ENCODE measurements at regions not wholly inside any gene's neighbourhood (a gene's known extent, or its start where the extent isn't known, plus 50 kb on each side); places are given as distances from the start of the nearest gene placed in this dataset.

DNA sequence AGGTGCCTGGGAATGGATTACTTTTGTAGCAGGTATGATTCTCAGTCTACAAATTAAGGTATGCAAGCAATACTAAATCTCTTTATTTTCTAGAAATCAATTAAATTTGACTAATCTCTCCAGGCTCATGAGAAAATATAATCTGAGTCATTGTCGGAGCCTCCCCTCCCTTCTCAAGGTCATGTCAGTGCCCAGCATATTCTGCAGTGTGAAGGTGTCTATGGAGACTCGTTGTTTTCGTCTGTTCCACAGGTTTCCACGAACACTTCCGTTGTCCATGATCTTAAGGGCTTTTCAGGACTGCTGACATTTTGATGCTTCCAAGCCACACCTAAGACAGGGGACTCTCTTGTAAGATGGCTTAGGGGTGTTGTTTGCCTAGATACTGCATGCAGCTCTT, 56.6 kb upstream of the SCOC start:
- Histone ChIP-seq H3K4me1 (ENCODE audit: control insufficient read depth, insufficient read depth, low read length) (no peaks in the 10 kb centered on the region), H3K27ac (ENCODE audit: low read length) (no peak overlapping the region), H3K9me3 (replicated peaks; ENCODE audit: control insufficient read depth, low read depth, low read length) (peaks cover 1% of the 10 kb centered on the region), H3K4me3 (ENCODE audit: low read length) (no peak overlapping the region), H3K27me3 (ENCODE audit: control insufficient read depth, insufficient read depth, low read length) (no peaks in the 10 kb centered on the region), H3K36me3 (ENCODE audit: control insufficient read depth, insufficient read depth, low read length) (no peaks in the 10 kb centered on the region)
- DNase-seq = no peak
- no CpG with 5 or more reads among the region's 5 CpGs for WGBS (ENCODE audit: insufficient coverage)

DNA sequence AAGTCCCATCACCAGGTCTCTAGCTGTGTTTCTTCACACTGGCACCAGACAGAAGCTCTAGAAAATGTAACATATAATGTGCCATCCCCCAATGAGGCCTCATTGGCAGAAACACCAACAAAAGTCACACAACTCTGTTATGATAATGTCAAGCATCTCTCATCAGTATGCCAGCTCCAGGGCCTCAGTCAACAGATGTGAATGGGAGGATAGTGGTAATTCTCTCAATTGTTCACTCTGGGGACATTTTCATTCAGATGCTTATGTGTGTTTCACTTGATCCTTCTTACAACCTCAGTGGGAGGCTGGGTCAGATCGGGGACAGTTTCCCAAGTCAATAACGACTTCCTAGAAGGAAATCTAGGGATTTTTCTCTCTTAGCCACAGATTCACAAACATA, 57.5 kb upstream of the SCOC start:
- no CpG with 5 or more reads among the region's 2 CpGs for WGBS (ENCODE audit: insufficient coverage)
- Histone ChIP-seq H3K36me3 (ENCODE audit: control insufficient read depth, insufficient read depth, low read length) (no peaks in the 10 kb centered on the region), H3K9me3 (replicated peaks; ENCODE audit: control insufficient read depth, low read depth, low read length) (no peaks in the 10 kb centered on the region), H3K27ac (ENCODE audit: low read length) (no peak overlapping the region), H3K4me1 (ENCODE audit: control insufficient read depth, insufficient read depth, low read length) (no peaks in the 10 kb centered on the region), H3K27me3 (ENCODE audit: control insufficient read depth, insufficient read depth, low read length) (no peaks in the 10 kb centered on the region), H3K4me3 (ENCODE audit: low read length) (no peak overlapping the region)
- no peak for DNase-seq

DNA sequence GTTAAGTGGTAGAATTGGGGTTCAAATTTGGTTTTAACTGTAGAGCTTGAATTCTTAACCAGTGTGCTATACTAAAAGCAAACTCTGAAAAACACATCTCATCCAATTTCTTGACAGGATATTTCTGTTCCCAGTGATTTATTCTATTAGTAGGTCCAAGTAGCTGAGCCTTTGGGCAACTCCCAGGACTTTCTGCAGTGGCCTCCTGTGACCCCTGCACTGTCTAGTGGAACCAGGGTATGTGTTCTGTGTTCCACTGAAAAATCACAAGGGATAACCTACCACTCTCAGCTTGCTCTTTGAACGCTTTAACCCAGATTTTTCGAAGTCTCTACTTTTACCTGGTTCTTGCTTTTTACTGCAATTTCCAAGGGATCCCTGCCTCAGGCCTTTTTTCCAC, 58.0 kb upstream of the SCOC start:
- no CpG with 5 or more reads among the region's 2 CpGs for WGBS (ENCODE audit: insufficient coverage)
- no peaks in the 10 kb centered on the region for H3K9me3 ChIP-seq (replicated peaks; ENCODE audit: control insufficient read depth, low read depth, low read length)
- DNase-seq = no peak
- no peaks in the 10 kb centered on the region for H3K36me3 ChIP-seq (ENCODE audit: control insufficient read depth, insufficient read depth, low read length)
- no peaks in the 10 kb centered on the region for H3K27me3 ChIP-seq (ENCODE audit: control insufficient read depth, insufficient read depth, low read length)
- no peak overlapping the region for H3K27ac ChIP-seq (ENCODE audit: low read length)
- H3K4me1 ChIP-seq (ENCODE audit: control insufficient read depth, insufficient read depth, low read length) = no peaks in the 10 kb centered on the region
- H3K4me3 ChIP-seq (ENCODE audit: low read length) = no peak overlapping the region

DNA sequence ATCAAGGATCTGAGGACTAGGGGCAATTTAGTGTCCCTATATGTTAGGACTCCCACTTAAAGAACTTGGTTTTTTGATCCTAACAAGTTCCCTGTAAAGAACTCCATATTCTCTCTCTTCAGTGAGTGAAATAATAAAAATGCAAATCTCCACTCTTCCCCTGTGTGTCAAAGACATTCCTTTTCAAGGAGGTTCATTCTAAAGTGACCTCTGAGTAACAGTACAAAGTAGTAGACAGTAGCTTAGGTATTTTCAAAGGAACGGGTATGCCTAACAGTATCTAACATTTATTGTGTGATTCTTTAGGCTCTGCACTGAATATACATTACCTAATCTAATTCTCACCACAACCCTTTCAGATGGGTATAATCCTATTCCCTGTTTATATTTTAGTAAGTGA, 58.4 kb upstream of the SCOC start:
- H3K4me3 ChIP-seq (ENCODE audit: low read length) = no peak overlapping the region

DNA sequence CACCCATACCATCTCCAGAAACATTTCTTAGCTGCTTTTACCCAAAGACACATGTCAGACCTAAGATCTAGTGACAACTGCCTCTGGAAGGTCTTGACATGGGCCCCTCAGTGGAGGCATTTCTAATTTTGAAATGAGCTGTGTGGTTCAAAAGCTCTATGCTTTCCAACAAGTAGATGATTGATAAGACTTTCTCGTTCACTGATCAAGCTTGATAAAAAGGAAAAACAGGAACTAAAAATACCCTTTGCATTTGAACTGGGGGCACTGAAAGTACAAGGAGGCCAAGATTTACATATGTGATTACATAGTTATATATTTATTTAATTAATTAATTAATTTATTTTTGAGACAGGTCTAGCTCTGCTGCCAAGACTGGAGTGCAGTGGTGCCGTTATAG, 61.3 kb upstream of the SCOC start:
- no peak overlapping the region for H3K27ac ChIP-seq (ENCODE audit: low read length)
- no peaks in the 10 kb centered on the region for H3K9me3 ChIP-seq (replicated peaks; ENCODE audit: control insufficient read depth, low read depth, low read length)
- WGBS (ENCODE audit: insufficient coverage) = no CpG with 5 or more reads among the region's 2 CpGs
- no peak for DNase-seq
- no peak overlapping the region for H3K4me3 ChIP-seq (ENCODE audit: low read length)
- no peaks in the 10 kb centered on the region for H3K36me3 ChIP-seq (ENCODE audit: control insufficient read depth, insufficient read depth, low read length)
- H3K4me1 ChIP-seq (ENCODE audit: control insufficient read depth, insufficient read depth, low read length) = peaks cover 8% of the 10 kb centered on the region
- H3K27me3 ChIP-seq (ENCODE audit: control insufficient read depth, insufficient read depth, low read length) = no peaks in the 10 kb centered on the region

More for the DNA sequence above, 58.4 kb upstream of the SCOC start:
- H3K27ac ChIP-seq (ENCODE audit: low read length) = no peak overlapping the region
- no peaks in the 10 kb centered on the region for H3K36me3 ChIP-seq (ENCODE audit: control insufficient read depth, insufficient read depth, low read length)
- DNase-seq = no peak
- no peaks in the 10 kb centered on the region for H3K27me3 ChIP-seq (ENCODE audit: control insufficient read depth, insufficient read depth, low read length)
- H3K4me1 ChIP-seq (ENCODE audit: control insufficient read depth, insufficient read depth, low read length) = no peaks in the 10 kb centered on the region
- no peaks in the 10 kb centered on the region for H3K9me3 ChIP-seq (replicated peaks; ENCODE audit: control insufficient read depth, low read depth, low read length)
- WGBS (ENCODE audit: insufficient coverage) = no CpG with 5 or more reads among the region's 1 CpG

DNA sequence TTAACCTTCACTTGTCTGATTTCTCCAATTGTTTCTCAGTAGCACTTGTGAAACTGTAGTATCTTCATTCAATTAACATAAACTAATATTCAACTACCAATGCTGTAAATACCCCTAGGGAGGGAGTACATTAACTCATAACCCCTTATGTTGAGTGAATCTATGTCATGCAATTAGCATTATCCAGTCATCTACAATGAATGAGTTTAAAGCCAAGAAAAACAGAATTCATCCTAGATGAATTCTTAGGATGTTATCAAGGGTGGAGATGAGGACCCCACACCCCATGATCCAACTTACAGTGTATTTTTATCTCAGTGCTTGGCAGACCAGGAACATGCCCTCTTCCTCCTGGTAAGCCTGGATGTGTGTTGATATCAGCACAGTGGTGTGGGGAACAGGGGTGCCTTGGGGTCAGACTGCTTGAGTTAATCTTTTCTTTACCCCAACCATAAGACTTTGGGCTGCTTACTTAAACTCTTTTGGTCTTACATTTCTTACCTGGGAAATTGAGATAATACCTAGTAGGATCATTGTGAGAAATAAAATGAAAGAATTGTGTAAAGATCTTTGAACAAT, 62.1 kb upstream of the SCOC start:
- no peaks in the 10 kb centered on the region for H3K9me3 ChIP-seq (replicated peaks; ENCODE audit: control insufficient read depth, low read depth, low read length)
- H3K4me3 ChIP-seq (ENCODE audit: low read length) = no peak overlapping the region
- no peak overlapping the region for H3K27ac ChIP-seq (ENCODE audit: low read length)
- H3K36me3 ChIP-seq (ENCODE audit: control insufficient read depth, insufficient read depth, low read length) = no peaks in the 10 kb centered on the region
- H3K4me1 ChIP-seq (ENCODE audit: control insufficient read depth, insufficient read depth, low read length) = peaks cover 8% of the 10 kb centered on the region
- no peaks in the 10 kb centered on the region for H3K27me3 ChIP-seq (ENCODE audit: control insufficient read depth, insufficient read depth, low read length)
- no peak for DNase-seq

DNA sequence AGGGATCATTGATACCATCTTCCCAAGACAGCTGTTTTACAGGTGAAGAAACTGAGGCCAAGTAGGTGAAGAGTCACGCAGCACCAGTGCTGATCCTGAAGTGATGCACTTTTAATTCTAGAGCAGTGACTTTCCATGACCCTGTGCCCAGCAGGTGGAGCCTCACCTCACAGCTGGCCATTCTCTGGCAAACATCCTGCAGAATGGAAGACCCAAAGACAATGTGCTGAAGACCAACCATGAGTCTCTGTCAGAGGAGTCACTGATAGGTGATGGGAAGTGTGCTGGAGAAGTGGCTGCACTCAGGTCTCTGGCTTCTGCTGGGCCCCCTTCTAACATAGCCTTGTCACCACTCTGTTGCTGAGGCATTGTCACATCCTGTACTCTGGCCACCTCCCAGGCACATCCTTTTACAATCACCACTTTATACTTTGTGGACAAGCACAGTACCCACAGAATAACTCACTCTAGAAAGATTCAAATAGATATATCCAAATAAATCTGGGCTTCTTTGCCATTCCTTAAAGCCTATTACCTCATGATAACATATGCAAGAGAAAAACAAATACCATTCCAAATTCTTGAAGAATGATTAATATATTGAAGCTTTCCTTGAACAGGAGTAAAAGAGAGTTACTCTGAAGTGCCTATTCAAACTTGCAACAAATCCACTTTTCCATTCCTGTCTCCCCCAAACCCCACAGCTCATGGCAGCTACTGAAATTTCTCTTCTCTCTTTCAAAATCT, 64.1 kb upstream of the SCOC start:
- no peaks in the 10 kb centered on the region for H3K27me3 ChIP-seq (ENCODE audit: control insufficient read depth, insufficient read depth, low read length)
- H3K9me3 ChIP-seq (replicated peaks; ENCODE audit: control insufficient read depth, low read depth, low read length) = no peaks in the 10 kb centered on the region
- peaks cover 8% of the 10 kb centered on the region for H3K4me1 ChIP-seq (ENCODE audit: control insufficient read depth, insufficient read depth, low read length)
- H3K27ac ChIP-seq (ENCODE audit: low read length) = no peak overlapping the region
- no CpG with 5 or more reads among the region's 1 CpG for WGBS (ENCODE audit: insufficient coverage)
- no peaks in the 10 kb centered on the region for H3K36me3 ChIP-seq (ENCODE audit: control insufficient read depth, insufficient read depth, low read length)
- H3K4me3 ChIP-seq (ENCODE audit: low read length) = no peak overlapping the region
- DNase-seq = no peak

DNA sequence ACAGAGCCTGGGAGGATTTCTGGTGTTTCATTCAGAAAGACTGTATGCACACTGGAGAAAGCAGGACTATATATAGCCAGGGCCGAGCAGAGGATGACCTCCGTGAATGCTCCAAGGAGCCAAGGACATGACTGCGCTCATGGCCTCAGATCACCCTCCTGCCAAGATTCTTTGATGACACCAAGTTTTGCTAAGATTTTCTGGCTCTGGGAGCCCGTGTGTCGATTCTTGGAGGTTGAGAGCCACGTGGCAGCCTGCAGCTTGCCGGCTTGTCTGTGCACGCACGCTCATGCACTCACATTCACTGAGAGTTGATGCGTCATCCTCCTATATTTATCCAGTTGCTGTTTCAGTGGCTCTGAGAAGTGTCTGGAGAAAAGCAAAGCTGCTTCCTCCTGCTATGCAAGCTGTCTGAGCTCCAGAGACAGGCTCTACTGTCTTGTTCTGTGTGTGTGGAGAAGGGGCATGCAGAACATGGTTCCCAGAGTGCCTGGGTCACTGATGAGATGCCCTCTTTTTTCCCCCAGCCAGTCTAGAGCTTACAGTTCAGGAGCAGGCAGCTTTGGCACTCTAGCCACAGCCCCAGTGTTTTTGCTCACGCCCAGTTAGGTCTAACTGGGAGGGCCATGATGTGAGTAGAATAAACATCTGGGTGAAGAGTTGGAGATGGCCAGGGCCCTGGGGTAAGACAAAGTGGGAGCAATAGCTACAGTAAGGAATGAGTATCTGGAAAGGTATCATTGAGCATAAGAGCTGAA, 64.9 kb upstream of the SCOC start:
- no peak overlapping the region for H3K4me3 ChIP-seq (ENCODE audit: low read length)
- no peaks in the 10 kb centered on the region for H3K36me3 ChIP-seq (ENCODE audit: control insufficient read depth, insufficient read depth, low read length)
- no peaks in the 10 kb centered on the region for H3K9me3 ChIP-seq (replicated peaks; ENCODE audit: control insufficient read depth, low read depth, low read length)
- no peaks in the 10 kb centered on the region for H3K27me3 ChIP-seq (ENCODE audit: control insufficient read depth, insufficient read depth, low read length)
- DNase-seq = peak; percentile 89
- peaks cover 8% of the 10 kb centered on the region for H3K4me1 ChIP-seq (ENCODE audit: control insufficient read depth, insufficient read depth, low read length)
- H3K27ac ChIP-seq (ENCODE audit: low read length) = peak overlapping the region; percentile 68
- 57% methylated on average over 10 of the region's 11 CpGs for WGBS (ENCODE audit: insufficient coverage)

DNA sequence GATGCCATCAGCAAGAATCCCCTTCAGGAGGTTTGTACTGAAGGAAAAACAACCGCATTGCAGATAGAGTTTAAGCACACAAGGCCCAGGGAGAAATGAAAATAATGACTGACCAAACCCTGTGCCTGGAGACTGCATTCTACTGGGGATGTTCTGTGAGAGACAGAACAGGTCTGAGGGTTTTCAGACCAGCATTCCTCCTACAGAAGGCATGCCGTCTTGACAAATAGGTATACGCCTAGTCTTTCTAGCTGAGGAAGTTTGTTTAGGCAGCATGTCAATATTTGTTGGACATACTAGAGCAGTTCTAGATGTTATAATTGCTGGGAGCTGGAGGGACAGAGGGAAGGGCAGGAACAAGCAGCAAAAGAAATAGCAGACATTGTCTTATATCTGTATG, 68.4 kb upstream of the SCOC start:
- no peaks in the 10 kb centered on the region for H3K9me3 ChIP-seq (replicated peaks; ENCODE audit: control insufficient read depth, low read depth, low read length)
- no peak for DNase-seq
- H3K4me3 ChIP-seq (ENCODE audit: low read length) = no peak overlapping the region
- no CpG with 5 or more reads among the region's 3 CpGs for WGBS (ENCODE audit: insufficient coverage)
- H3K27me3 ChIP-seq (ENCODE audit: control insufficient read depth, insufficient read depth, low read length) = no peaks in the 10 kb centered on the region
- no peak overlapping the region for H3K27ac ChIP-seq (ENCODE audit: low read length)
- peaks cover 8% of the 10 kb centered on the region for H3K4me1 ChIP-seq (ENCODE audit: control insufficient read depth, insufficient read depth, low read length)
- no peaks in the 10 kb centered on the region for H3K36me3 ChIP-seq (ENCODE audit: control insufficient read depth, insufficient read depth, low read length)

DNA sequence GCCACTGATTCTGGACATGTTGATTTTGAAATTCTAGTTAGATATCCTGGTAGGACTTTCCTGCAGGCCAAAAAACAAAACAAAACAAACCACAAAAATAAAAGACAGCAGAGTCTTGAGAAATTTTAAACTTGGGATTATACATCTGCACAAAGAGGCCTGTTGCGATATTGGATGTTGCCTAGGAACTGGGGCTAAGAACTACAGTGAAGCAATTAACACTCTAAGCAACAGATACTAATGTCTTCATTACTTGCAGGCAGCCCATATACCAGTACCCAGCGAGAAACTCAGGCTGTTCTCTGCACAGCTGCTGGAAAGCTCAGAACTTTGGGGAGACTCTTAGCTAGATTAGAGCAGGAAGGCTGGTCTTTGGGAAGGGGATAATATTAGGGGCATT, 69.1 kb upstream of the SCOC start:
- Histone ChIP-seq H3K9me3 (replicated peaks; ENCODE audit: control insufficient read depth, low read depth, low read length) (no peaks in the 10 kb centered on the region), H3K4me1 (ENCODE audit: control insufficient read depth, insufficient read depth, low read length) (peaks cover 8% of the 10 kb centered on the region), H3K4me3 (ENCODE audit: low read length) (no peak overlapping the region), H3K27ac (ENCODE audit: low read length) (no peak overlapping the region), H3K27me3 (ENCODE audit: control insufficient read depth, insufficient read depth, low read length) (no peaks in the 10 kb centered on the region), H3K36me3 (ENCODE audit: control insufficient read depth, insufficient read depth, low read length) (no peaks in the 10 kb centered on the region)
- DNase-seq = no peak
- 100% methylated on average over 1 of the region's 2 CpGs for WGBS (ENCODE audit: insufficient coverage)

Measured in muscle of leg (tissue), 3 donors.